Fibroblast of peridontal ligament (primary cell): ENCODE measurements at regions not wholly inside any gene's neighbourhood (a gene's known extent, or its start where the extent isn't known, plus 50 kb on each side); places are given as distances from the start of the nearest gene placed in this dataset.

Experiments
- DNase-seq: peaks from one replicate; pipeline ENCODE4 v3.0.0-alpha.2; 2010; ENCODE audit errors: extremely low read depth

DNA sequence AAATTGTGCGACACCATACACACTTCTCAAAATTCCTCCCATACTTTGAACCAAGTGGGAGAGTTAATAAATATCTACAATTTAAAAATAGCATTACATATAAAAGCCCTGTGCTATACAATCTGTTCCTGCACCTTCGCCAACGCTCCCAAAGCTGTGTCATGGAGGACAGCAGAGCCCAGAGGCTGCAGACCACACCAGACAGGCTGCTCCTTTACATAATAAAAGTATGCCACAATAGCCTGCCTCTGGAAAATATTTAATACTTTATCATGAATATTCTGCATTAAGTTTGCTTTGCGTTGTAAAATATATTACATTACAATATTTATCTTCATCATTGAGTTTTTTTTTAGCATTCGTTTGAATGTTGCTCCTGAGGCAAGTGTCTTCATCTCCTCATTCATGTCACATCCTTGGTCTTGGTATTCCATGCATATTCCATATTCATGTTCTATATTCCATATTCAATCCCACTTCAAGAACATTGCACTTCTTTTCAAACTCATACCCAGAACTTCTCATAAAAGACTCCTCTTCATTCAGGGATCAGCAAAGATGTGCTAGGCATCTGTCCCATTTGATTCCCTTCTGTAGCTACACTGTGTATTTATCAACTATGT lies 663.9 kb downstream of the POM121L12 start:
- no peak for DNase-seq

DNA sequence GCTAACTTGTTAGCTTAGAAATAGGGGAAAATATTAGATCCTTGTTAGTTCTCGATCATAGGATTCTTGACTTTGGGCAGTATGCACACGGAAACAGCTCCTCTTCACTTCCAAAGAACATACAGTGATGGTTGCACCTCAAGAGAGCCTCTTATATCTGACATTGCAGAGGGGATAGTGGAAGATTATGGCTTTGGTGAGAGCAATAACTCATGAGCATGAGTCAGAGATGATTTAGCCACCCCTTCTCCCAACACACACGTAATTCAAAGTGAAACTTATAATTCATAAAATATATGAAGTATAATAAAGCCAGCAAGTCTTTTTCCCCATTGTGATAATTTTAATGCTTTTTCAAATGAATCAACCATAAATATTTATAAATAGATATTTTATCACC lies 683.7 kb downstream of the POM121L12 start:
- DNase-seq: no peak

DNA sequence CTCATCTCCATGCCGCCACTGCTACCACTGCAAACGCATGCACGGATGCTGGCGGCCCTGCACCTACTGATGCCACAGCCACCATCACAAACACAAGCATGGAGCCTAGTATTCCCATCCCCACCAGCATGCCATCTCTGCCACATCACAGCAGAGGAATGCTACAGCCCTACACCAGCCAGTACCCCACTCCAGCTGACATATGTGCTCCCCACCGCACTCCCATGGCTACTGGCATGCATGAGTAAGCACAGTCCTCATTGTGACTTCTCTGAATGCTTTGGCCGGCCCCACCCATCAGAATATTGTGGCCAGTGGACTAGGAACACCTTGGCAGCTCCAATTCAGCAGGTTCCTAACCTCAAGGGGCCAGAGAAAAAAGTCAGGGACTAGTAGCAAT lies 705.5 kb downstream of the POM121L12 start:
- DNase-seq: no peak

DNA sequence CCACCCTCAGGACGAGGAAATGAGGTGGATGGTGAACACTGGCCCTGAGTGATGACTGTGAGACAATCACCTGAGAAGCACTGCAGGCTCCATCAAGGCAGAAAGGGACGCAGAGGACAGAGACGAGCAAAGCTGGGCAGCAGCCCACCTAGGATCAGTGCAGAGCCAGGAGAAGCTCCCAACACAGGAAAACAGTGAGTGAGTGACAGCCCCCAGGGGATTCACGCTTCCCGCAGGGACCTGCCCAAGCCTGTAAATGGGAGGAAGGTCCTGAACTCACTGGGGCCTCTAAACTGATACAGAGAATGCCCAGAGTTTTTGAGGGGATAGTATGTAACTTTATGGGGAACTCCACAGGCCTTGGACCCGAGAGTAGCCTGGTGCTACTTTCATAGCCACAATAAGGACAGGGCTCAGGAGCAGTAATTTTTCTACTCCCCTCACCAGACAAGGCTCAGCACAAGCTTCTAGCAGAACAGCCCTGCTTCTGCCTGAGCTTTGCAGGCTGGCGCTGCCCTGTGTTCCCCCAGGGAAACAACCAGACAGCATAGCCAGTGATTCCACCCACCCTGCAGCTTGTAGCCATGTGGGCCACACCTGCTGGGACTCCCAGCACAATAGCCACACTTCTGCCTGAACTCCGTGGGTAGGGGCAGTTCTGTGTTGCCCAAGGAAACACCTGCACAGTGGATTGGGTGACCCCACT lies 708.4 kb downstream of the POM121L12 start:
- DNase-seq: no peak

DNA sequence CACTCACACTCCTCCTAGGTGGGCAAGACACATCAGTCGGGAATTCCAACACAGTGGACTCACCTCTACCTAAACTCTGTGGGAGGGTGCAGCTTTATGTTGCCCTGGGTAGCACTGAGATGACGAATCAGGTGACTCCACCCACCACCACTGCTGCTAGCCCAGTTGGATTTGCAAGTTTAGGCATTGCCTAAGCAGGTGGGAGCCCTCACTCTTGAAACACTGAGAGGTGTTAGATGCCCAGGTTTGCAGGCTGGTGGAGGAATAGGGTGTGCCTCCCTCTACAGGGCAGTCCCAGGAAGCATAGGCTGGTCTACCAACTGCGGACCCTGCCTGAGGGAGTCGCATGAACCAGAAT lies 708.9 kb downstream of the POM121L12 start:
- no peak for DNase-seq

DNA sequence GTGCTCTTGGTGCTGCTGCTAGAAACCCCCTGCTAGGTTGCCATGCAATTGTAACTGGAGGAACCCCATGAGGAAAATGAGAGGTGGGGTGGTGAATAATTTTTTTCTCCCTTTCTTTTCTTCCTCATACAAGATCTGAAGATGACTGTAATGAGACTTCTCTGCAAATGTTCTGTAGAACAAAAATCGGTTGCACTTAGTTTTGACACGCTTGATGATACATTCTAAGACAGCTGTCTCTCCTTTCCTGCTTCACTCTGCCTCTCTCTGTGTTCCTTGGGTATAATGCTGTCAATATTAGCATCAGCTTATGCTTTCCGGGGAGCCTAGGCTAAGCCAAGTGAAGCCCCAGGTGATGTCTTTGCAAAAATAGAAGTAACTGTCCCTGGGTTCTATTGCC lies 721.5 kb downstream of the POM121L12 start:
- DNase-seq: no peak

DNA sequence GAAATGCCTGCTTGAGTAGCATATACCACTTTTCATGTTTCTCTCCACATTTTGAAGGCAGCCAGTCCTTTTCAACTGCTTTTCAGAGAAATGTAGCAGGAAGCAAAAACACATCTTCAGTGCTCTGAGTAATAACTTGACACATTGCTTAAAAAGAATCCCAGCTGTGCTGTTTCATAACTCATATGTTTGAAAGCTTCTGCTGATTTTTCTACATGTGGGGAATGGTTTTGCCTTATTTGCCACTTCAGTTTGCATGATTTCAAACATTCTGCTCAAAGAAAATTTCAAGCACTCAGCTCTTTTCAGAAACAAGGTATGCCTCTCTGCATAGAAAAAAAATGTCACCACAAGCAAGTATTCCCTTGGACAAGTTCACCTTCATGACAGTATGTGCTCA lies 732.8 kb downstream of the POM121L12 start:
- no peak for DNase-seq

DNA sequence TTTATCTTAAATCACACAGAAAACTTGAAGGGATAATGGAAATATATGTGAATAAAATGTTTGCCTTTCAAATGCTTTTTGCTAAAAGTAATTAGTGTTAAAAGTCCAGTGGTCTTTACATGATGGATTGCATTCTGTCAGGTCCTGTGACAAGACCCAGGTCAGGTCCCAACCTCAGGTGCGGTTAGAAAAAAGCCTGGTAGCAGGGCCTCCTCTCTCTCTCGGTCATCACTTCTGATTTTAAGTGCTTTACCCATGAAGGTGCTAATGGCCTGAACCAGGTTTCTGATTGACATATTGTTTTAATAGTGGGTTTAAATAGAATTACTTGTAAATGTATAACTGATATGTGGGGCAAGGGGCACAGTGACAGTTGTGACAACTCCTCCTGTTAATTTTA lies 736.3 kb downstream of the POM121L12 start:
- no peak for DNase-seq

DNA sequence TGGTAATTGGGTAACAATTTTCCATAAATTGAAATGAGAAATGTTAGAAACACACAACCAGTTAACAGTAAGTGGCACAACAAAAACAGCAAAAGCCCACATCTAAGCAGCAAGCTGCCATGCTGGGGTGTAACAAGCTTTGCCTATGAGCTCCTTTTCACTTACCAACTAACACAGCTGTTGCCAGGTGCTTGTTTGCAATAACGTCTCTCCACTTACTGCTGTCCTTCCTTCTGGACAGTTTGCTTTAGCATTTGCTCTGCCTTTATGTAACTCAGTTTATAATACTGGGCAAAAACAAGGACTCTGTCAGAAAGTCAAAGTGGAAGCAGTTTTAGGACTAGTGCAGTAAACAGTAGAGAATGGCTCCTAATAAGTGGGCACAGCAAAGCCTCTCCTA lies 740.9 kb downstream of the POM121L12 start:
- no peak for DNase-seq

DNA sequence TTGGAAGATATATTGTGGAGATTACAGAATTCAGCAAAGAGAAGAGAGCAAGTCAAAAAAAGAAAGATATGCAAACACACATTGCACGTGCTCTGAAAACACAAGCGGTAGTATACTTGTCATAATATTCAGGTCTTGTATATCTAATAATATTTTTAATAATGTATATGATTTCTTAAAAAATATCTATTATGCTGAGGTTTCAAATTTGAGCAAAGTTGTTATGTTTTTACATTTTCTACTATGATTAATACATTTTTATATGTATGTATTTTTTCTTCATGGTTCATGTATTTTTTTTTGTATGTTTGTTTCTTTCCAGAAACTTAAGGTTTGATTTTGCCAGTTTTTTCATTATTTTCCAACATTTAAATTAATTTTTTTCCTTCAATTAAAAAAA lies 752.4 kb upstream of the VSTM2A start:
- no peak for DNase-seq

DNA sequence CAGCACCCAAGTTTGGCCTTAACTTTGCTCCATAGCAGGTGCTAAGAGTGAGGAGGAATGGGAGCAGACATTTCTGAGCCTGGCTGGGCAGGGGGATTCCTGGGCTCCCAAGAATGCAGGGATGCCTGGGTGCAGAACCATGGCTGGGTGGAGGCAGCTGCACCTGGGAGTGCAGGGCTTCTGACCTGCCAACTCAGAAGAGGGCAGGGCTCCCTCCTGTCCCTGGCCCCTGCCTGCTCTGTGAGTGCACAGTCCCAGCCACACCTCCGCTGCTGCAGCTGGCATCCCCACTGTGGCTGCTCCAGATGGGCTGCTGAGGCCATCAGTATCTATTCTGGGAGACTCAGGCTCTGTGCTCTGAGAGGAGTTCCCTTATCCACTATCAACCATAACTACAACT lies 747.4 kb upstream of the VSTM2A start:
- DNase-seq: no peak

DNA sequence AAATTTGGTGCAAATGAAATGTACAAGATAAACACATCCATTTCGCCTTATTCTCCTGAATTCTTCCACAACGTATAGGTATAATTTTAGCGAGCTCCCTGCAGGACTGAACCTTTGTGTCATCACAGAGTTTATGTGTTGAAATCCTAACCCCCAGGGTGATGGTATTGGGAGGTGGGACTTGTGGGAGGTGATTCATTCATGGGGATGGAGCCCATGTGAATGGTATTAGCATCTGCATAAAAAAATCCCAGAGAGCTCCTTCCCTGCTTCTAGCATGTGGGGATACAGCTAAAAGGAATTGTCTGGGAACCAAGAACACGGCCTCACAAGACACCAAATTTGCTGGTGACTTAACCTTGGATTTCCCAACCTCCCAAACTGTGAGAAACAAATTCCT lies 741.4 kb upstream of the VSTM2A start:
- peak; percentile 18 for DNase-seq

DNA sequence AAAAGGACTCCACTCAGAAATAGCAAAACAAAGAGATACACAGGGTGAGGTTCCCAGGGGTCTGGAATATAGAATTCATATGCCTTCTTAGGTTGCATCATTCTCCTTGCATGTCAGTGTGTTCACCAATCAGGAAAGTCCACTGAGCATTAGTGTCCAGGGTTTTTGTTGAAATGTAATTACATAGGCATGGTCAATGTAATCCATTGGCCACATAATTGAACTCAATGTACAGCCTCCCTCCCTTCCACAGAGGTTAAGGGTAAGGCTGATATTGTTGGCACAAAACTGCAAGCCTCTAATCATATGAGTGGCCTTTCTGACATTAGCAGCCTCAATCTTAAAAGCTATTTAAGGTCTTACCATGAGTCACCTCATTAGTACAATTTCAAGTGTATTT lies 736.1 kb upstream of the VSTM2A start:
- DNase-seq: no peak

DNA sequence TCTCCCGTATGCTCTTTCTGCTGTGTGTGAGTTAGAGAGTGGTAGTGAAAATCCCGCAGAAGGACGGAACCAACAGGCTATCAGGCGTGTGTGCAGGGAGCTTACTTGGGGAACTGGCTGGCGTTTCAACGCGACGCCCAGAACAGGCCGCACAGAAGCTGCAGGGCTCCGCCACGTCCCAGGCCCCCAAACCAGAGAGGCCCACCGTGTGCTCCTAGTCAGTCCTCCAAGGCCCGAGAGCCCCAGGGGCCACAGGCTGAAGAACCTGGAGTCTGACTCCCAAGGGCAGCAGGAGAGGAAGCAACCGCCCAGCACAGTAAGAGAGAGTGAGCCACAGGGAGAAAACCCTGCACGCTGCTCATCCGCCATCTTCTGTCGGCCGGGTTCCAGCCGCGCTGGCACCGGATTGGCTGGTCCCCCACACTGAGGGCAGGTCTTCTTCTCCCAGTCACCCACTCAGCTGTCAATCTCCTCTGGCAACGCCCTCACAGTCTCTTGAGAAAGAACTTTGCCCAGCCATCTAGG lies 730.6 kb upstream of the VSTM2A start:
- DNase-seq: peak; percentile 51

DNA sequence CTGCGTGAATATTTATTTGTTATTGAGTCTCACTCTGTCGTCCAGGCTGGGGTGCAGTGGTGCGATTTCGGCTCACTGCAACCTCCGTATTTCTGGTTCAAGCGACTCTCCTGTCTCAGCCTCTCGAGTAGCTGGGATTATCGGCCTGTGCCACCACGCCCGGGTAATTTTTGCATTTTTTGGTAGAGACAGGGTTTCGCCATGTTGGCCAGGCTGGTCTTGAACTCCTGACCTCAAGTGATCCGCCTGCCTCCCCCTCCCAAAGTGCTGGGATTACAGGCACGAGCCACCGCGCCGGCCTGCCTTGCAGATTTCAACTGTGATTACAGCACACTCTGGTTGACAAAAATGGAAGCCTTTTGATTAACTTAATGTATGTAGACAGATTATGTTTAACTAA lies 730.0 kb upstream of the VSTM2A start:
- no peak for DNase-seq

DNA sequence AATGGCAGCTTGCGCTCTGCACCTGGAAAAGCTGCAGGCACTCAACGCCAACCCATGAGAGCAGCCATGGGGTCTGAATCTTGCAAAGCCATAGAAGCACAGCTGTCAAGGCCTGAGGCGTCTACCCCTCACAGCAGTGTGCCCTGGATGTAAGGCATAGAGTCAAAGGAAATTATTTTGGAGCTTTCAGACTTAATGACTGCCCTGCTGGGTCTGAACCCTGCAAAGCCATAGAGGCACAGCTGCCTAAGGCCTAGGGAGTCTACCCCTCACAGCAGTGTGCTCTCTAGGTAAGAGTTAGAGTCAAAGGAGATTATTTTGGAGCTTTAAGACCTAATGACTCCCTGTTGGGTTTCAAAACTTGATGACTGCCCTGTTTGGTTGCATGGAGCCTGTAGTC lies 706.9 kb upstream of the VSTM2A start:
- DNase-seq: no peak

DNA sequence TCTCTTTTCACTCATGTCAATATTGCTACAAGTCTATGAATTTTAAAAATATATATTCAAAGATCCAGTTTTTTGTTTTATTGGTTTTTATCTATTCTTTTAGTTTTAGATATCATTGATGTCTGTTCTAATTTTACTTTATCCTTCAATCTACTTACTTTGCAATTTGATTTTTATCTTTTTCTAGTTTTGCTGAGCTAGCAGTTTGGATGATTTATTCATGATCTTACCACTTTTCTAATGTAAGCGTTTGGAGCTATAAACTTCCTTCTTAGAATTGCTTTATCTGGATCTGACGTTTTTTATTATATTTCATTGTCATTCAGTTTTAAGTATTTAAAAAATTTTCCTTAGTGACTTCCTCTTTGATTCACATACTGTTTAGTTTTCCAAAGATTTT lies 664.5 kb upstream of the VSTM2A start:
- no peak for DNase-seq

DNA sequence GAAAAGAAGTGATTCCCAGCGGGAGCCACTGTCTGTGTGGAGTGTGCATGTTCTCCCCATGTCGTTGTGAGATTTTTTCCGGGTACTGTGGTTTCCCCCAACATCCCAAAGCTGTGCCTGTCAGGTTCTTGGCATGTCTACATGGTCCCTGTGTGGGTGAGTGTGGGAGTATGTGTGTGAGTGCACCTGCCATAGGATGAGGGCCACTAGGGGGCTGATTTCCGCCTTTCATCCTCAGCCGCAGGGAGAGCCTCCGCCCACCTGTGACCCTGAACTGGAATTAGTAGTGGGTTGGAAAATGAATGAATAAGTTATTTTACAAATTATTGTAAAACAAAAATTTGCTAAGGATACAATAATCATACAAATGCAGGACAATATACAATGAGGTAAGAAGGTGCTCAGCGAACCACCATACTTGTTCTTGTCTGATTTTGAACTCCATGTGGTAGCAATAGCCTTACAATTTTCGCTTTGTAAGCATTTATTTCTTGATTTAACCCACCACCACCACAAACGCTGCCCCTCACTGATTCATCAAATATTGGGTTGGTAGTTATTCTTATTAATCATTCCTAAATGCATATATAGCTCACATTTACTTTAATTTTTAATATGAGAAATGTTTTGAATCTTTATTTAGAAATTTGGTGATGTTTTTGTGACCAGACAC lies 641.2 kb upstream of the VSTM2A start:
- DNase-seq: no peak

DNA sequence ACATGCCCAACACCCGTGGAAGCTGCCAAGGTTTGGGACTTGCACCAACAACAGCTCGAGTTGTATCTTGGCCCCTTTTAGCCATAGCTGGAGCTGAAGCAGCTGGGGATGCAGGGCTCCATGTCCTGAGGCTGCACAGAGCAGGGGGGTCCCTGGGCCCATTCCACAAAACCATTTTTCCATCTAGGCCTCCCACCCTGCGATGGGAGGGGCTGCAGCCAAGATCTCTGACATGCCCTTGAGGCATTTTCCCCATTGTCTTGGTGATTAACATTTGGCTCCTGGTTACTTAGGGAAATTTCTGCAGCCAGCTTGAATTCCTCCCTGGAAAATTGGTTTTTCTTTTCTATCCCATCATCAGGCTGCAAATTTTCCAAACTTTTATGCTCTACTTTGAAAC lies 637.8 kb upstream of the VSTM2A start:
- DNase-seq: no peak

DNA sequence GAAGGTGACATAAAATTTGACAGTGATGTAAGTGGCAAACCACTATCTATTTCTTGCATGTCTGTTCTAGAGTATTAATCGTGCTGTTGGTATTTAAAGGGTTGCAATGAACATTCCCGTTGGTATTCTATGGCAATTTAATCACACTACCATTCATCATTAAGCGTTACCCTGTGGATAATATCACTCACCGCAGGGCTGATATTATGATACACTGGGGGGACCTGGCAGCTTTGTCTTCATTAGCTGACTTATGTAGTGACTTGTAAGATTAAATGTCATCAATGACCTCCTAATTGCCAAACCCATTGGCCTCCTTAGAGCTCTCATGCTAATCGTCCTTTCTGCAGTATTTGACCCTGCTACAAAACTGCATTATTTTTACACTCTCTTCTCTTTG lies 624.5 kb upstream of the VSTM2A start:
- DNase-seq: no peak

DNA sequence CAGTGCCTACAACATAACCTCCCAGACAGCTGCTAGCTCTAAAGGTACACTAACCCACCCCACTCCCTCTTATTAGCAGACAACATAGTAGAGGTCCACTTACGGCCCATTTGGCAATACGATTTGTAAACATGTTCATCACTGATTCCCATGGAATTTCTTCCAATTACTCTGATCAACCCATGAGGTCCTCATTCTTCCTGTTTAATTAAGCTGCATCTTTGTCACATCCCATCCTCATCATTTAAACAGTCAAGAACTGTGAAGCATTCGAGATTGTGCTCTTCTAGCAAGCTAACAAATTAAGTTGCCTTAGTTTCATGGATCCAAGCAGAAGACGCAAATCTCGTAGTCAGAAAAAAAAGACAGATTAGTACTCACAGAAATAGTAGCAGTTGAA lies 622.2 kb upstream of the VSTM2A start:
- DNase-seq: no peak

DNA sequence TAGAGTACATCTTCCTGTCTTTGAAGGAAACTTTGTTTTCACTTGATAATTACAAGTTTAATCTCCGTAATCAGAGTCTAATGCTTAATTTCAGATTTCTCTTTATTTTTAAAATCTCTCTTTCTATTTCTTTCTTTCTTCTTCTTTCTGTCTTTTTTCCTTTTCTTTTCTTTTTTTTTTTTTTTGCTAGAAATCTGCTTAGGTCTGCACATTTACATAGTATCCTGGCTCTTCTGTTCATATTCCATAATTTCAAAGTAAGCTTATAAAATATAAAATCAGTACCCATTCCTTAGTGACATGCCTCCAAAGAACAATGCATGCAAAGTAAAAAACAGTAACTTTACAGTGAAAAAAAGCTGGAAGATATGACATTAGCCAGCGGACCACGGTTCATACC lies 601.7 kb upstream of the VSTM2A start:
- no peak for DNase-seq

DNA sequence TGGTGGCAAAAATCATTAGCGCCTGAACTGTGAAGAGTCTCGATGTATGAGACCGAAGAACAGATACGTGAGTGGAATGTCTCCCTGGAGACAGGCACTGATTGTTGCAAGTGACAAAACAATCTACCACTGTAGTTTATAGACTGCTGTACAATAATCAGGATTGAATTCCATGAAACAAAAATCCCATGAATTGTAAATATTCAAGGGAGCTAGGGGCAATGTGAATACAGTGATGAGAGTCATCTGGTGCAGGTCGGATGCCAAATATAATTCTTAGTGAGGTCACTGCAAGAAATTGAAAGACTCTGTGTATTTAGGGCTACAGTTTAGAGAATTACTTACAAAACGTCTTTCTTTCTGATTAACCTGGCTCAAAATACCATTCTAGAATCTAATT lies 594.4 kb upstream of the VSTM2A start:
- no peak for DNase-seq
